HL-60/S4 (cell line): ENCODE measurements at regions not wholly inside any gene's neighbourhood (a gene's known extent, or its start where the extent isn't known, plus 50 kb on each side); places are given as distances from the start of the nearest gene placed in this dataset.
"Not testable (repeated sequence)": the region's sequence is repeated elsewhere in the genome, so short reads cannot be mapped to it uniquely, and the experiment has no call there.

Source experiments
- in situ Hi-C: fragments of 300-500 bp; cut with MboI; formaldehyde crosslinking; loops from 2 replicates; pipeline ENCODE4 v1.14.3; 2022; ENCODE audit warnings: low sequenced_read_pairs

DNA sequence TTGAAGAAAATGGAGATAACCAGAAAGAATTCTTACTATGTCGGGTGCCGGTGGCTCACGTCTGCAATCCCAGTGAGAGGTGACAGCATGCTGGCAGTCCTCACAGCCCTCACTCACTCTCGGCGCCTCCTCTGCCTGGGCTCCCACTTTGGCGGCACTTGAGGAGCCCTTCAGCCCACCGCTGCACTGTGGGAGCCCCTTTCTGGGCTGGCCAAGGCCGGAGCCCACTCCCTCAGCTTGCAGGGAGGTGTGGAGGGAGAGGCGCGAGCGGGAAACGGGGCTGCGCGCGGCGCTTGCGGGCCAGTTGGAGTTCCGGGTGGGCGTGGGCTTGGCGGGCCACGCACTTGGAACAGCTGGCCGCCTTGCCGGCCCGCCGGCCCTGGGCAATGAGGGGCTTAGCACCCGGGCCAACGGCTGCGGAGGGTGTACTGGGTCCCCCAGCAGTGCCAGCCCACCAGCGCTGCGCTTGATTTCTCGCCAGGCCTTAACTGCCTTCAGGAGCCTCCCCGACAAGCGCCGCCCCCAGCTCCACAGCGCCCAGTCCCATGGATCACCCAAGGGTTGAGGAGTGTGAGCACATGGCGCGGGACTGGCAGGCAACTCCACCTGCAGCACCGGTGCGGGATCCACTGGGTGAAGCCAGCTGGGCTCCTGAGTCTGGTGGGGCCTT, 1672.5 kb upstream of the B3GALT2 start:
- in situ Hi-C loops, result not testable (repeated sequence)

DNA sequence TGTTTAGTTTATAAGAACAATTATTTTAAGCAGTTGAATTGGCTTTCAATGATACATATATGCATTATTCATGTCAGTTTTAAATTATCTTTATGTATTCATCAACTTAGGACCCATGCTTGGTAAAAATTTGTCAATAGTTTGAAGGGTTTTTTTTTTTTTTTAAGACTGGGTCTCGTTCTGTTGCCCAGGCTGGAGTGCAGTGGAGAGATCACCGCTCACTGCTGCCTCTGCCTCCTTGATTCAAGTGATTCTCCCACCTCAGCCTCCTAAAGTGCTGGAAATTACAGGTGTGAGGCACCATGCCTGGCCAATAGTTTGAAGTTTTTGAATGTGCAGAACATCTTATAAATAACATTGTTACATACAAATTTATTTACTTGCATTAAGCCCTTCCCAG, 1671.0 kb upstream of the B3GALT2 start:
- in situ Hi-C loops, result no loop called here

DNA sequence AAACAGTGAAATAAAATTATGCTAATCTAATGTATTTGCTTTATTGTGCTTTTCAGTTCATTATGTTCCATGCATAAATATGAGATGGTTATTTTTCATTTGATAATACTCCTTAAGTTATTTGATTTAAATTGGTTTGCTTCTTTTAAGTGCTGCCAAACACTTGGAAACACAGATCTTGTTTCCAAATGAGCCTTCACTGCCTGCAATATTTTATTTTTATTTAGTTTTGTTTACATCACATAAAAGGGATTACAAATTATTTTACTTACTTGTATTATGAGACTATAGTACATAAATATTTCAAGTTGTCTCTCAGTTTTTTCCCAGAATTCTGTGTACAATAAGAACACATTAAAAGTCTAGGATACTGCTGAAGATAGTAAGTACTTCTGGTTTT, 1662.4 kb upstream of the B3GALT2 start:
- in situ Hi-C loops, result no loop called here

DNA sequence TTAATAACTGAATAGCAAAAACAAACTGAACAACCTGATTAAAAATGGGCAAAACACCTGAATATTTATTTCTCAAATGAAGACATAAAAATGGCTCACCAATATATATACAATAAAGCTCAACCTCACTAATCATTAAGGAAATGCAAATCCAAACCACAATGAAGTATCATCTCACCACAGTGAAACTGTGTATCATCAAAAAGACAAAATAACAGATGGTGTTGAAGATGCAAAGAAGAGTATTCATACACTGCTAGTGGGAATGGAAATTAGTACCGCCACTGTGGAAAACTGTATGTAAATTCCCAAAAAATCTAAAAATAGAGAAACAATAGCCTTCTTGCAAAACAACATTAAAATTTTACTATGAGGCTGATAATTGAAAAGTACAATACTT, 1660.1 kb upstream of the B3GALT2 start:
- in situ Hi-C loops, result no loop called here

DNA sequence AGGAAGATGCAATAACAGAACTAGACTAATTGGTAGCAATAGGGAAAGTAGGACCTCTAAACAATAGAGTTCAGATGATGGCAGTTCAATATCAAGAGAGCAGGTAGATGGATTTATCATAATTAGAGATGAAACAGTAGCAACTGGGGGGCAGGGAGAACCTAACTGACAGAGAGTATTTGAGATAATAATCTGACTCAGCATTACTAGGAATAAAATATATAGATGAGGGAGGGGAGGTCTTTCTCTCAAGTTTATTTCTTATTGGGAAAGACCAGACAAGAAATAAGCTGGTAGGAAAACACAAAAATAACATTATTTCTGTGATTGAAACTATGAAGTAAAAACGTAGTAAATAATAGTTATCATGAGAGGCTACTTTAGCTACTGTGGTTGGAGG, 1656.7 kb upstream of the B3GALT2 start:
- in situ Hi-C loops, result no loop called here

DNA sequence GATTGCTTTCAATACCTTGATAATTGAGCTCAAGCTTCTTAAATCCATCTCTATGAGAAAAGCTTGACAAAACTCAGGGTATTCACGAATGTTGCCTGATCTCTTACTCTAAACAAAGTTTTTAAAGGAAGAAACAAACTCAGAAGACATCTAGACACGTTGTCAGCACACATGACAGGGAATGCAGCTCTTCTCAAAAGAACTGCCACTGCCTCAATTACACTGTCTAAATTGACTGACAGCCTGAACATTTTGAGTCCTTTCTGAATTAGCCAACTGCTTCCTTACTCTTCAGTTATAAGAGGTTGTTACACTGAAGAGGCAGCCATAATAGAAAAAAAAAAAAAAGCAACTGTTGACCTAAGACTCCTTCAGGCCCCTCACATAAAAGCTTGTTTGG, 1646.7 kb upstream of the B3GALT2 start:
- in situ Hi-C loops, result no loop called here

DNA sequence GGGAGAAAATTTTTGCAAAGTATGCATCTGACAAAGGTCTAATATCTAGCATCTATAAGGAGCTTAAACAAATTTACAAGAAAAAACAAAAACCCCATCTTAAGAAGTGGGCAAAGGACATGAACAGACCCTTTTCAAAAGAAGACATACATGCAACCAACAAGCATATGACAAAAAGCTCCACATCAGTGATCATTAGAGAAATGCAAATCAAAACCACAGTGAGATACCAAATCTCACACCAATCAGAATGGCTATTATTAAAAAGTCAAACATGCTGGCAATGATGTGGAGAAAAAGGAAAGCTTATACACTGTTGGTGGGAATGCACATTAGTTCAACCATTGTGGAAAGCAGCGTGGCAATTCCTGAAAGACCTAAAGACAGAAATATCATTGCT, 1645.2 kb upstream of the B3GALT2 start:
- in situ Hi-C loops, result not testable (repeated sequence)

DNA sequence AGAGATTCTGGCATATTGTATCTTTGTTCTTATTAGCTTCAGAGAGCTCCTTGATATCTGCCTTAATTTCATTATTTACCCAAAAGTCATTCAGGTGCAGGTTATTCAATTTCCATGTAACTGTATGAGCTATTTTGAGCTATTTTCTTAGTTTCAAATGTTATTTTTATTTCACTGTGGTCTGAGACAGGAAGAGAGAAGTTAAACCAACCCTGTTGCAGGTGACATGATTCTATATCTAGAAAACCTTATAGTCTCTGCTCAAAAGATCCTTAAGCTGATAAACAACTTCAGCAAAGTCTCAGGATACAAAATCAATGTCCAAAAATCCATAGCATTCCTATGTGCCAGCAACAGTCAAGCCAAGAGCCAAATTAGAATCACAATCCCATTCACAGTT, 1644.0 kb upstream of the B3GALT2 start:
- in situ Hi-C loops, result no loop called here

DNA sequence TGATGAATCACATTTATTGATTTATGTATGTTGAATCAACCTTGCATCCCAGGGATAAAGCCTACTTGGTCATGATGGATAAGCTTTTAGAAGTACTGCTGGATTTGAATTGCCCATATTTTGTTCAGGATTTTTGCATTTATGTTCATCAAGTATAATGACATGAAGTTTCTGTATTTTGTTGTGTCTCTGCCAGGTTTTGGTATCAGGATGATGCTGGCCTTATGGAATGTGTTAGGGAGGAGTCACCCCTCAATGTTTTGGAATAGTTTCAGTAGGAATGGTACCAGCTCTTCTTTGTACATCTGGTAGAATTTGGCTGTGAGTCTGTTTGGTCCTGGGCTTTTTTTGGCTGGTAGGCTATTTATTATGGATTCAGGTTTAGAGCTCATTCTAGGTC, 1643.1 kb upstream of the B3GALT2 start:
- in situ Hi-C loops, result no loop called here

DNA sequence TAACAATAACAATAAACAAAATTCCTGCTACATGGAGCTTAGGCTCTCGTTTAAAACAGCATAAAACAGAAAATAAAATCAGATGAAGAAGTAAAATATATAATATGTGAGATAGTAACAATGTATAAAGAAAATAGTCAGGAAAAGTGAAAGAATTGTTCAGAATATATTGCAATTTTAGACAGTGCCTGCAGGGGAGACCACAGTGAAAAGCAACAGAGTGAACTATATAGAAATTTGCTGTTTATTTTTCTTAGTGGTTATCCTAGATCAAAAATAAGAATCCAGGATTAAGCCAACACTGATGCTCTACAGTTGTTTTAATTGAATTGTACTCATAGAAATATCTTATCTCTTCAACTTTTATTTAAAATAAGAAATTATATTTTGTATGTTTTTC, 1639.0 kb upstream of the B3GALT2 start:
- in situ Hi-C loops, result no loop called here

DNA sequence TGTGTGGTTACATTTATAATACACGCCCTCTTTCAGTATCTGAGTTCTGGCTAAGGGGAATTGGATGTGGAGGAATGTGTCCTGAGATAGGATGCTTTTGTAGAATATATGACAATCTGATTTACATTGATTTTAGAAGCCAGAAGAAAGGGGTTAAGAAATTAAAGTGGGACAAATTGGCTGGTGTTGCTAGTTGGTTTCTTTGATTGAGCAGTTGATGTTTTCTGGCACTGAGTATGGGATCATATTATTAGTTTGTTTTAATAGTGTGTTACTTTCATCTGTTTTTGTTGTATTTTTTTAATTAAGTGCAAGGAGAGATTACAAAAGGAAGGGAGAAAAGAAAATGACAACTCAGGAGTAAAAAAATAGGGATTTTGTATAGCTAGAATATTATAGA, 1634.7 kb upstream of the B3GALT2 start:
- in situ Hi-C loops, result no loop called here

DNA sequence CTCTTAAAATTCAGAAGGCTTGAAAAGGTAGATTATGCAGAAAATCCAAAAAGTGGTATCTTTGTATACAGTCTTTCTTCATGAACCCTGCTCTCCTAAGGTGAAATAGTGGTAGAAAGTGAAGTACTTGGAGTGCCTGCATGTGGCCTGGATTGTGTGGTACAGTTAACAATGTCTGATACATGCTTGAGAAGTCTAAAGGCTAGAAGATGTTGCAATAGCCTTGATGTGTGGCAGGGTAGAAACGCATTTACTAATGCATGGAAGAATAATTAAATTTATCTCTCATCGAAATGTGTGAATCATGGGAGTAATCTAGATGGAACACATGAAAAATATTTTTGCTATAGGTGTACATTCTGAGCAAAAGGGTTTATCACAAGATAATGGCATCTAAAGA, 1632.3 kb upstream of the B3GALT2 start:
- in situ Hi-C loops, result no loop called here

DNA sequence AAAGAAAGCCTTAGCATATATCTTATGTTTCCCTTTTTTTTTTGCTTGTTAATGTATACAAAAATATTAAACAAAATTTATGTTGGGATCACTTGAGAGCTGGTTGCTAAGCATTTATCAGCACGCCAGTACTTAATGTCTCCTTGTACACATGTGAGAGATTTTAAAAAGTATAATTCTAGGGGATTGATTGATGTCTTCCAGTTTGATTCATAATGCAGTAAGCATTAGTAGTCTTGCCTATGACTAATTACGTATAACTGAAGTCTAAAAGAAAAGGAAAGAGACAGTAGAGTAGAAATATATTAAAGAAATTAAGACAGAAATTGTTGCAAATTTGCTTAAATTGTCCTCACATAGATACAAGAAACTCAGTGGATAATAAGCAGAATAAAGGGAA, 1630.4 kb upstream of the B3GALT2 start:
- in situ Hi-C loops, result no loop called here

DNA sequence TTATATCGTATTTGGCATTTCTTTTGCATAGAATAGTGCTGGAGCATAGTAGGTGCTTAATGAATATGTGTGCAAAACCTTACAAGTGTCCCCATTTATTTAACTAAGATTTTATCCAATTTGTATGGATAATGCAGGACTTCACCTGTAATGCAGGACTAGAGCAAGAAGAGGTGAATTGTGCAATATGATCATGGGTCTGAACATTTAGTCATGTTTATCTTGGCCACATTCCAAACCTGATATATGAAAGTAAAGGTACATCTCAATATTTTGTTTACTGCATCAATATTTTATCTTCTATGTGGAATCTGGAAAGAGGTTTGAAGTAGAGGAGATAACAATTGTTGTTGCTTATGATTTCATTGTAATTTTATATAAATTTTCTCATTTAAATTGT, 1626.7 kb upstream of the B3GALT2 start:
- in situ Hi-C loops, result no loop called here

DNA sequence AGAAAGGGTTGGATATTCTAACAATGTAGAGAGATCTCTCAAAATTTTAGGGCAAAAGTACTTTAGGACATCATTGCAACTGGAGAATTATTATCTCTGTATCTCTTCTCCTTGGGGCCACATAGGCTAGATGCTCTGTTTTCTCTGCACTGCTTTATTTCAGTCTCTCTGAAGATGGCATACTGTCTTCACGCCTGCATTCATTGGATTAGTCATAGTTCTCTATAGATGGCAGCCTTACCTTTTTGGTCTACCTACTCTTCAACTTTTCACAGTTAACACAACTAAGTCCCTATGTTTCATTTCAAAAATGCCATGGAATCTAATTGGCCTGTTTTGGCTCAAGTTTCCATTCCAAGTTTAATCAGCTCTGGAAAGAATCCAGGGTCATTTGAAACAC, 1623.3 kb upstream of the B3GALT2 start:
- in situ Hi-C loops, result no loop called here

DNA sequence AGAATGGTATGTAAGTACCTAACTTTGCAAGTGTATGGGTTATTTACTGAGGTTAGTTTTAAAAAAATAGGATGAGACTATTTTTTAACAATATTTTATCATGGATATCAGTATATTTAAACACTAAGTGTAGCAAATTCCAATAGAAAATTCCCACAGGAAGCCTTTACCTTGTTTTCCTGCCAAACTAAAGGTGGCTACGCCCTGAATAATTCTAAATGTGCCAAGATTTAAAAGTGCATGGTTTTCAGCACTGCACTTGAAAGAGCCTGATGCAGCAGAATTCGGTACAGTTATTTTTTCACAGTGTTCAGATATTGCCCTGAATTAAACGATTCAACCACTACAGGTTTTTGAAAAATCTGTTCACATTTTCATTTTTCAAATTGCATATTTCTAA, 1622.8 kb upstream of the B3GALT2 start:
- in situ Hi-C loops, result no loop called here

DNA sequence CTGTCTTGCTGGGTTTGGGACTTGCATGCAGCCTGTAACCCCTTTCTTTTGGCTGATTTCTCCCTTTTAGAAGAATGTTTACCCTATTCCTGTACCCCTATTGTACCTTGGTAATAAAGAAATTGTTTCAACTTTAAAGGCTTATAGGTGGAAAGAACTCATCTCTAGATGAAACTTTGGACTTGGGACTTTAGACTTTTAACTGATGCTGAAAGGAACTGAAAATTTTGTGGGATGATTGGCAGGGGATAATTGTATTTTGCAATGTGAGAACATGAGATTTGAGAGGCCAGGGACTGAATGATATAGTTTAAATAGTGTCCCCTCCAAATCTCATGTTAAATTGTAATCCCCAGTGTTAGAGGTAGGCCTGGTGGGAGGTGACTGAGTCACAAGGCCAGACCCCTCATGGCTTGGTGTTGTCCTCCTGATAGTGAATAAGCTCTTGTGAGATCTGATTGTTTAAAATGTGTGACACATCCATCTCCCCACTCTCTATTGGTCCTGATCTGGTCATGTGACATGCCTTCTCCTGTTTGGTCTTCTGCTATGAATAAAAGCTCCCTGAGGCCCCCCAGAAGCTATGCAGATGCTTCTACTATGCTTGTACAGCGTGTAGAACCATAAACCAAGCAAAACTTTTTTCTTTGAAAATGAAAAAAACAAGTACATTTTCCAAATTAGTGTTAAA, 1621.3 kb upstream of the B3GALT2 start:
- in situ Hi-C loops, result no loop called here

DNA sequence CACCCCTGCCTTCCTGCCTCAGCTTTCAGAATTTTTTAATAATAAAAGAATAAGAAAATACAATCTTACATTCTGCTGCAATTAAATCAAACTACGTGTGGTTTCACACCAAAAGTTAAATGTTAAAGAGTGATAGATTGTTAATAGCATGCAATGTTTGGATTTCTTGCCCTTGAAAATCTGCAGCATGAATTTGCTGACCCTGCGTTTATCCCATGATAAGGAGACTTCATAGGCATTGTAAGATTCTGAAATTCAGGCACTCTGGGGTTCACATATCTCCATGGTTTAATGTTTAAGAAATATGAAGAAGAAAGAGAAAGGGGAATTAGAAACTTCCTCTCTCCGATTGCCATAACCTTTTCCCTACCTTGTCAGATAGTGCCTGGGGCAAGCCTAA, 1616.2 kb upstream of the B3GALT2 start:
- in situ Hi-C loops, result no loop called here

DNA sequence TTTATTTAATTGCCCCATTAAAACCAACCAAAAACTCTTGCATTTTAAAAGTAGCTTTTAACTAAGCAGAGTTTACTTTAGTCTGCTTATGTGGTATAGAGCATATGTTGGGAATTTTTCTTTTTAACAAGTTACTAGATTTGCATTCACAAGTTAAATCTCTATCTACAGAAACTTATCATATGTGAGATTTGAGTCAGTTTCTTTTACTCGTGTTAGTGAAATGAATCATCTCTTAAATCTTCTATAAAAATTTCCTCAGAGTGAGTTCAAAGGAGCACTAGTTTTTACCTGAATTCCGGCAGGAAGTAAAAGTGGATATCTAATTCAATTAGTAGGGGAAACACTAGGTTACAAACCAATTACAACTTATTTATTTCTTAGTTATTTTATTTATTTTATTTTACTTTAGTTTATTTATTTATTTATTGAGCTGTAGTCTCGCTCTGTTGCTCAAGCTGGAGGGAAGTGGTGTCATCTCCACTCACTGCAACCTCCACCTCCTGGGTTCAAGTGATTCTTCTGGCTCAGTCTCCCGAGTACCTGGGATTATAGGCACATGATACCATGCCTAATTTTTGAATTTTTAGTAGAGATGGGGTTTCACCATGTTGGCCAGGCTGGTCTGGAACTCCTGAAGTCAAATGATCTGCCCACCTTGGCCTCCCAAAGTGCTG, 1609.6 kb upstream of the B3GALT2 start:
- in situ Hi-C loops, result no loop called here

DNA sequence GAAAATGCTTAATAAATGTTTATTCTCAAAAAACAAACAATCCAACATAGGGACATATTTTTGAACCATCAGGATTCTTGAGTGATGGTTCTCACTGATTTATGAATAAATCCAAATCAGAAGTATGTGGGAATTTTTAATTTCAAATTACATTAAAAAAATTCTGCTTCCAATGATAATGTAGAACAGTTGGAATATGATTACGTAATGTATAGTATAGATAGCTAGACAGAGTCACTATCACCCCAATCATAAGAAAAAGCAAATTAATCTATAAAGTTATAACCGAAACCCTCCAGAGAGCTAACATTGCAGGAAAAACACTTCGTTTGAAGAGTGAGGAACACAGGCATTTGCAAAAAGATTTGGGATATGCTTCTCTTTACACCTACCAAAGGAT, 1600.6 kb upstream of the B3GALT2 start:
- in situ Hi-C loops, result no loop called here

DNA sequence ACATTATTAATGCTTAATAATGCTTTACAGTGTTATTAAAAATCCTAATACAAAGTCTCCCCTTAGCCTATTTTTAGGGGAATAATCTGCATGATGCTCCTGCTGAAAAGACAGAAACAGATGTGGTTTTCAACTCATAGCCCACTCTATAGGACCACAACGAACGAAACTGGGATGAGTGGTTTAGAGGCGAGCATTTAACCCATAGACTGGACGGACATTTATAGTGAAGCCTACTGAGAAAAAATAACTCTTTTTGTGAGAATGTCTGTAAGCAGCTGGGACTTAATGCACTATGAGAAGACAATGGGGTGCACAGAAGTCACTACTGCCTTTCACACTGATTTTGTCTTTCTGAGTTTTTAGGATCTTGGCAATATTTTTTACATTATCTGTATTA, 1599.6 kb upstream of the B3GALT2 start:
- in situ Hi-C loops, result no loop called here

DNA sequence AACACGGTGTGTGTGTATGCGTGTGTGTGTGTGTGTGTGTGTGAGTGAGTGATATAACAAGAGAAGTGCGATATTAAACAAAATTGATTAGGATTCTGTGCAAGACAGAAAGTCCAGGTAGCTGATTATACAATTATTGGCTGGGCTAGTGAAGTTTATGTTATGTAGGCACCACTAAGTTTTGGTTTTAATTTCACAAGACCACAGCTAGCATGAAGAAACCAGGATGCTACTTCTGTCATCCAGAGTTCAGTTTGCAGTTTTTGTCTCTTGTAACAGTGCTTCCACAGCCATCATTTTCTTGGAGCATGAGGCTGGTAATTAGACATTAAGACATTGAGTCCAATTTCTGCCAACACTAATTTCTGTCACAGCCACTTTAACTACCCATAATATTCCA, 1590.2 kb upstream of the B3GALT2 start:
- in situ Hi-C loops, result no loop called here
